Keratinocyte (primary cell): ENCODE measurements at regions not wholly inside any gene's neighbourhood (a gene's known extent, or its start where the extent isn't known, plus 50 kb on each side); places are given as distances from the start of the nearest gene placed in this dataset.

Experiments
- DNase-seq: peaks from one replicate; pipeline ENCODE4 v3.0.0-alpha.2; 2011; ENCODE audit warnings: low read depth, missing footprints, low spot score
- FAIRE-seq: peaks from 2 replicates; lab custom pipeline; 2011; peaks lifted over from hg19 to GRCh38; lab: Jason Lieb, UNC
- H2AFZ ChIP-seq: 2 replicates; pipeline ENCODE4 v1.6.0; 2012; ENCODE audit warnings: low read length, control low read depth, inconsistent platforms; ENCODE audit not compliant: control insufficient read depth
- H3K27ac ChIP-seq: 2 replicates; pipeline ENCODE4 v1.5.1; 2011; ENCODE audit warnings: low read length; ENCODE audit not compliant: control insufficient read depth, insufficient read depth
- H3K27me3 ChIP-seq: 3 replicates; pipeline ENCODE4 v1.6.0; 2011; ENCODE audit warnings: low read length; ENCODE audit not compliant: control insufficient read depth, insufficient read depth; ENCODE audit errors: extremely low read depth
- H3K36me3 ChIP-seq, 2 experiments: 2 replicates in 1 of 2; 3 replicates in 1 of 2; pipeline ENCODE4 v1.5.1; 2011; ENCODE audit warnings: low read length in 2 of 2, mild to moderate bottlenecking in 1 of 2; ENCODE audit not compliant: control insufficient read depth in 2 of 2, insufficient read depth in 2 of 2; ENCODE audit errors: extremely low read depth in 1 of 2
- H3K4me1 ChIP-seq: 3 replicates; pipeline ENCODE4 v1.5.1; 2011; ENCODE audit warnings: low read length; ENCODE audit not compliant: control insufficient read depth, insufficient read depth; ENCODE audit errors: extremely low read depth
- H3K4me2 ChIP-seq: 3 replicates; pipeline ENCODE4 v1.6.0; 2011; ENCODE audit warnings: low read depth, low read length; ENCODE audit not compliant: control insufficient read depth, insufficient read depth; ENCODE audit errors: extremely low read depth
- H3K4me3 ChIP-seq, 3 experiments: fragments of 200-600 bp in 1 of 3; sonication (generic) in 1 of 3; 2 replicates in 2 of 3; 3 replicates in 1 of 3; pipeline ENCODE4 v1.5.1; 2011 to 2016; ENCODE audit warnings: low read length in 3 of 3, mild to moderate bottlenecking in 3 of 3, control low read depth in 2 of 3, inconsistent platforms in 1 of 3, low read depth in 1 of 3, mixed read lengths in 1 of 3, mixed run types in 1 of 3, moderate library complexity in 1 of 3; ENCODE audit not compliant: control insufficient read depth in 2 of 3, insufficient read depth in 2 of 3; ENCODE audit errors: extremely low read depth in 1 of 3
- H3K79me2 ChIP-seq: 2 replicates; pipeline ENCODE4 v1.6.0; 2012; ENCODE audit warnings: low read length; ENCODE audit not compliant: control insufficient read depth, insufficient read depth
- H3K9ac ChIP-seq: 3 replicates; pipeline ENCODE4 v1.6.0; 2011; ENCODE audit warnings: low read length; ENCODE audit not compliant: control insufficient read depth, insufficient read depth; ENCODE audit errors: extremely low read depth
- H3K9me1 ChIP-seq: 3 replicates; pipeline ENCODE4 v1.6.0; 2011; ENCODE audit warnings: low read length; ENCODE audit not compliant: control insufficient read depth, insufficient read depth; ENCODE audit errors: extremely low read depth
- H3K9me3 ChIP-seq: 2 replicates; pipeline ENCODE4 v1.5.1; 2012; ENCODE audit warnings: low read depth, low read length; ENCODE audit not compliant: control insufficient read depth
- H4K20me1 ChIP-seq: 3 replicates; pipeline ENCODE4 v1.6.0; 2011; ENCODE audit warnings: low read length; ENCODE audit not compliant: control insufficient read depth, insufficient read depth; ENCODE audit errors: extremely low read depth
- EZH2 ChIP-seq: IDR thresholded peaks from one replicate; pipeline ENCODE4 v1.6.1; 2012; ENCODE audit warnings: inconsistent platforms, mild to moderate bottlenecking, low read length, moderate library complexity
- dilution Hi-C: fragments of 300-500 bp; cut with MboI; formaldehyde crosslinking; loops from one replicate; pipeline ENCODE4 v1.7.0; 2020; ENCODE audit warnings: low sequenced_read_pairs; ENCODE audit not compliant: extremely low pct_ligation_motif_present
- TF ChIP-seq, protein P1 (sequence below), 3 experiments: IDR thresholded peaks in 1 of 3; conservative IDR thresholded peaks in 1 of 3; optimal IDR thresholded peaks in 1 of 3; 2 replicates in 2 of 3; 3 replicates in 1 of 3; pipeline versions ENCODE3 to v1.5.1; 2011; ENCODE audit warnings: low read length in 3 of 3, mild to moderate bottlenecking in 3 of 3, moderate library complexity in 2 of 3, control low read depth in 1 of 3, inconsistent platforms in 1 of 3; ENCODE audit not compliant: insufficient read depth in 2 of 3; ENCODE audit errors: extremely low read depth in 1 of 3

GRCh38 chr1:173423291-173423690, 53.8 kb upstream of the PRDX6 start:
- dilution Hi-C loops = no loop called here
- peaks cover 39% of the 10 kb centered on the region for H3K4me1 ChIP-seq

DNA sequence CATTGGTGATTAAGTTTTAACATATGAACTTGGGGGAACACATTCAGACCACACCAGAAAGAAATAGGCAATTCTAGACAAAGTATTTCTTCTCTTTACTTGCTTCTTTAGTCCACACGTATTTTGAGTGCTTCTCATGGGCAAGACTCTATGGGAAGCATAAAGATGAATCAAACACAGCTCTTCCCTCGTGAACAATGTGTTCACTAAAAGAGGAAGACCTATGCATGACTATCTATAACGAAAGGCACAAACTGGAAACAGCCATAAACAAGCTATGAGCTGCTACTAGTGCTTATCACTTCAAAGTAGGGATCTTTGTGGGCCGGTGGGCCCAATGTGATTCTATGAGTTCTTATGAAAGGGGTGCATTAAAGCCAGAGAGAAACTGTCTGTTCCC, 53.0 kb upstream of the PRDX6 start:
- dilution Hi-C loops = no loop called here

More at GRCh38 chr1:173423291-173423690, 53.8 kb upstream of the PRDX6 start:
- H4K20me1 ChIP-seq = no peaks in the 10 kb centered on the region
- no peaks in the 10 kb centered on the region for H3K9me1 ChIP-seq
- H3K9ac ChIP-seq = no peak overlapping the region
- no peaks in the 10 kb centered on the region for H3K27me3 ChIP-seq
- H3K4me2 ChIP-seq = no peak overlapping the region
- H3K9me3 ChIP-seq = no peaks in the 10 kb centered on the region
- no peak overlapping the region for H3K27ac ChIP-seq
- no peaks in the 10 kb centered on the region for H3K36me3 ChIP-seq
- no peak for FAIRE-seq
- H3K79me2 ChIP-seq = no peaks in the 10 kb centered on the region
- H3K4me3 ChIP-seq = no peak overlapping the region
- TF ChIP-seq, protein P1, sequence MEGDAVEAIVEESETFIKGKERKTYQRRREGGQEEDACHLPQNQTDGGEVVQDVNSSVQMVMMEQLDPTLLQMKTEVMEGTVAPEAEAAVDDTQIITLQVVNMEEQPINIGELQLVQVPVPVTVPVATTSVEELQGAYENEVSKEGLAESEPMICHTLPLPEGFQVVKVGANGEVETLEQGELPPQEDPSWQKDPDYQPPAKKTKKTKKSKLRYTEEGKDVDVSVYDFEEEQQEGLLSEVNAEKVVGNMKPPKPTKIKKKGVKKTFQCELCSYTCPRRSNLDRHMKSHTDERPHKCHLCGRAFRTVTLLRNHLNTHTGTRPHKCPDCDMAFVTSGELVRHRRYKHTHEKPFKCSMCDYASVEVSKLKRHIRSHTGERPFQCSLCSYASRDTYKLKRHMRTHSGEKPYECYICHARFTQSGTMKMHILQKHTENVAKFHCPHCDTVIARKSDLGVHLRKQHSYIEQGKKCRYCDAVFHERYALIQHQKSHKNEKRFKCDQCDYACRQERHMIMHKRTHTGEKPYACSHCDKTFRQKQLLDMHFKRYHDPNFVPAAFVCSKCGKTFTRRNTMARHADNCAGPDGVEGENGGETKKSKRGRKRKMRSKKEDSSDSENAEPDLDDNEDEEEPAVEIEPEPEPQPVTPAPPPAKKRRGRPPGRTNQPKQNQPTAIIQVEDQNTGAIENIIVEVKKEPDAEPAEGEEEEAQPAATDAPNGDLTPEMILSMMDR (optimal IDR thresholded peaks at IDR 0.05 in 1 of 3, IDR thresholded peaks at IDR 0.05 in 1 of 3, conservative IDR thresholded peaks at IDR 0.05 in 1 of 3; ENCODE audit: extremely low read depth in 1 of 3, insufficient read depth in 2 of 3, low read length in 3 of 3) = no peak
- no peak for TF ChIP-seq EZH2
- no peak overlapping the region for H2AFZ ChIP-seq
- DNase-seq = no peak

More for the DNA sequence above, 53.0 kb upstream of the PRDX6 start:
- no peak for FAIRE-seq
- no peak for TF ChIP-seq EZH2
- TF ChIP-seq, protein P1 (optimal IDR thresholded peaks at IDR 0.05 in 1 of 3, IDR thresholded peaks at IDR 0.05 in 1 of 3, conservative IDR thresholded peaks at IDR 0.05 in 1 of 3; ENCODE audit: extremely low read depth in 1 of 3, insufficient read depth in 2 of 3, low read length in 3 of 3) = no peak
- H3K4me3 ChIP-seq = no peak overlapping the region
- H3K36me3 ChIP-seq = no peaks in the 10 kb centered on the region
- H3K9ac ChIP-seq = no peak overlapping the region
- no peaks in the 10 kb centered on the region for H3K27me3 ChIP-seq
- no peak overlapping the region for H3K27ac ChIP-seq
- H3K4me2 ChIP-seq = peak overlapping the region; percentile 31
- H3K79me2 ChIP-seq = no peaks in the 10 kb centered on the region
- H3K4me1 ChIP-seq = peaks cover 40% of the 10 kb centered on the region
- no peaks in the 10 kb centered on the region for H3K9me1 ChIP-seq
- no peak overlapping the region for H2AFZ ChIP-seq
- H4K20me1 ChIP-seq = no peaks in the 10 kb centered on the region
- DNase-seq = no peak
- no peaks in the 10 kb centered on the region for H3K9me3 ChIP-seq
